NOMO-1 (cell line): ENCODE measurements at regions not wholly inside any gene's neighbourhood (a gene's known extent, or its start where the extent isn't known, plus 50 kb on each side); places are given as distances from the start of the nearest gene placed in this dataset.
"Not testable (repeated sequence)": the region's sequence is repeated elsewhere in the genome, so short reads cannot be mapped to it uniquely, and the experiment has no call there.

Experiments used
- DNase-seq, 2 experiments: peaks; one replicate each; lab custom pipeline; 2025; ENCODE audit not compliant: unreplicated experiment in 2 of 2; lab: John Stamatoyannopoulos, UW

DNA sequence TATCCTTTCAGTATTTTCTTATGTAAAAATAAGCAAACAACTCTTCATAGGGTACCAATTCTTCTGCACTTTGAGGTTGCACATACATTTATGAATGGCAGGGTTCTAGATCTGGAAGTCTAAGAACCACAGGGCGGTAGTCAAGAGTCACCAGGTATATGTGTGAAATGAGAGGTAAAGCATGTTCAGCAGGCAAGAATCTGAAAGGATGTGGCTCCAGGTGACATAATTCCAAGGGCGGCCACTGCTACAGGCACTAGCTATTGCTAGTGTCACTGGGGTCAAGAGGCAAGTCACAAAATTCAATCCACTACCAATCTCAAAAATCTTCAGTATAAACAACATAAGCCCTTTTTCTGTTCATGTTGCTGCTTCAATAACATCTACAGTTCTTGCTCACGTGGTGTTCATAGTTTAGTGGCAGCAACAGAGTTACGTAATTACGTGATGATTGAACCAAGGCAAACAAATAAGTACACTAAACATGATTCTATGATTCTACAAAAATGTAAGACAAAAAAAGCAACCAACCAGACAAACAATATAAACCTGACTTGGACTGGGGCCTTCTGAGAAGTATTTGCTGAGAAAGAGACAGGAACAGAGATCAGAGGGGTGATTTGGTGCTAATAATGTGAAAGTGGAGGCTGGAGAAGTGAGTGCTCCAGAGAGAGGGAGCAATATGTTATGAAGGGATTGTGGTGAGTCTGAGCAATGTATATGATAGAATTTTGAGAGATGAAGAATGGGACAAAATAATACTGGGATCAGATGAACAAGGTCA is 101.7 kb downstream of the NAA11 start:
- DNase-seq, result no peak

DNA sequence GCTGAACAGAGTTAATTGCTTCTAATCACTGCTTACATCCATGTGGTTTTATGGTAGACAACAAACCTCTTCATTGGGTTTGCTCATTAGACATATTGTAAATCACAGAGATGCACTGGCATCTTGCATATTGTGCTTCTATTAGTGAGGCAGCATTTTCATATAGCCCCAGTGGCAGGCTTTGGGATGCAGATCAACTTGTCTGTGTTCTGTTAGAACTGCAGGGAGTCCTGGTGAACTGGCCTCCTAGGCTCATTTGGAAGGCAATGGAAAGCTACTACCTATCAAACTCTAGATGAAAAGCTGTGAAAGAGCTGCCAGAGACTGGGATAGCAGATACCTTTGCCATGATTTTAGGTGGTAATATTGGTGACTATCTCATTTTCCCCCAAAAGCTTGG is 108.8 kb downstream of the NAA11 start:
- DNase-seq, result no peak

DNA sequence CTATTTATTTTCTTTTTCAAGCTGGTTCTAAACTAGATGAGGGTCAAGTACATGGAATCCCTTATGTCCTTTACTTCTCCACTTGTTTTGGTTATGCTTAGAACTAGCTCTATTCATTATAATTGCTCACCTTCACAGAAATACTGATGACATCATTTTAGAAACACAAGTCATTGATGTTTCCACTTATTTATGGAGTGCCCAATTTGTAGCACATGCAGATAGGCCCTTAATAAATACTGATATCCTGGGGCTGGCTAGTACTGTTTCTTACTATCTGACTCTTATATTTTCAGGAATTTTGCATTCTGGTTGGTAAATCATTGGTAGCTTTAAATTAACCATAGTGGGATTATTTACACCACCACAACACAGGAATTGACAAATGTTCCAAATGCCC is 112.2 kb downstream of the NAA11 start:
- no peak for DNase-seq

DNA sequence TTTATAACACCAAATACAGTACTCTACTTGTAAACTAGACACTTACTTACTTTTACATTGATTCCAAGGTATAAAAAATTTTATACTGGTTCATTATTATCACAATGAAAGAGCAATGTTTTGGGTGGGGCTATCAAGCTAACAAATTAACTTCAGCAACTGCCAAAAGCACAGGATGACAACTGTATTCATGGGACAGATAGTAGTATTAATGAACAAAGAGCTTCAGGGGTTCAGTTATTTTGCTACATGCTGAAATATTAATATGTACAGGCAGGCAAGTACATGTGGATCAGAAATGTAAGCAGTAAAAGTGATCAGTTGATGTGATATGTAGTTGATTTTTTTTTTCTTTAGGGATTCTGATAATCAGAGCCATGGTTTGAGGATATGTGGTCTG is 112.9 kb downstream of the NAA11 start:
- DNase-seq, result no peak

DNA sequence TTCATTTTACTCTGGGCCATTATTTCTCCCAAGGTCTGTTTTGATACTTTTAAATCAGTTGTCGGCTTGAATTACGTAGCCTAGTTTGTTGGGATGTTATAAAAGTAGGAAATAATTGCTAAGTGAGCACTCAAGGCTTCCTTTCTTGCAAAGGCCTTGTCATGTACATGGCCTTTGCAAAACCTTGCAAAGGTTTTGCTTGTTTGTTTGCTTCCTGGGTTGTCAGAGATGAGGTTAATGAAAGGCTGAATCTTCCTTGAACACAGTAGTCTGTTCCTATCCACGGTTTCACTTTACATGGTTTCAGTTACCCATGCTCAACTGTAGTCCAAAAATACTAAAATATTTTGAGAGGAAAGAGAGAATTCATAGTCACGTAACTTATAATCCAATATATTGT is 113.5 kb downstream of the NAA11 start:
- DNase-seq, result no peak

DNA sequence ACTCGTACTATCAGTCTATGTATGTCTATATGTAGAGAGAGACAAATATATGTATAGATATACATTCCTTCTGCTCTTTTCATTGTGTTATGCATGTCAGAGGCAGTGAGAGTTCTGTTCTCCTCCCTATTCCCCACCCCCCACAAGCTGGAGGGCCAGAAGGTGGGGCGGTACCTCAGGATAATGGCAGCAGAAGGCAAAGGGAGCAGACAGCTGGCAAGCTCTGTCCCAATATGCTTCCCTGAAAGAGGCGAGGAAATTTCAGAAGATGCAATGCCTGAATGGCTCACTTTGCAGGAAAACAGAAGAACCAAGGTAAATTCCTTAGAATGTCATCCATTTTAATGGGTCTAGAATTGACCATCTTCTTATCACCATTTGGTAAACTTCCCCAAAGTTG is 114.4 kb downstream of the NAA11 start:
- DNase-seq, result no peak

DNA sequence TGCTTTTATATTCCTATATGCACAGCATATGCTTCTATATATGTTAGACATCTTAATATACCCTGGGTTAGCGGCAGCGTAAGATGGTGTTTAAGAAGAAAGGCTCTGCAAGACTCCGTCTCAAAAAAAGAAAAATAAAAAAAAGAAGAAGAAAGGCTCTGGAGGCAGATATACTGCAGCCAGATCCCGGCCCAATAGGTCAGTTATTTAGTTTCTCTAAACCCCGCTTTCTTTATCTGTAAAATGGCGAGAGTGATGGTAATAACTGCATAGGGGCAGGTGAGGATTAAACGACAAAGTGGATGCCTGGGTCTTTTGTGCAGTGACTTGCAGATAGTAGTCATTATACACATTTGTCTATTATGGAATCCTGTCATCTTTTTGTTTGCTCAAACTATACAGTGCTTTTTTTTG is 115.2 kb downstream of the NAA11 start:
- no peak for DNase-seq

DNA sequence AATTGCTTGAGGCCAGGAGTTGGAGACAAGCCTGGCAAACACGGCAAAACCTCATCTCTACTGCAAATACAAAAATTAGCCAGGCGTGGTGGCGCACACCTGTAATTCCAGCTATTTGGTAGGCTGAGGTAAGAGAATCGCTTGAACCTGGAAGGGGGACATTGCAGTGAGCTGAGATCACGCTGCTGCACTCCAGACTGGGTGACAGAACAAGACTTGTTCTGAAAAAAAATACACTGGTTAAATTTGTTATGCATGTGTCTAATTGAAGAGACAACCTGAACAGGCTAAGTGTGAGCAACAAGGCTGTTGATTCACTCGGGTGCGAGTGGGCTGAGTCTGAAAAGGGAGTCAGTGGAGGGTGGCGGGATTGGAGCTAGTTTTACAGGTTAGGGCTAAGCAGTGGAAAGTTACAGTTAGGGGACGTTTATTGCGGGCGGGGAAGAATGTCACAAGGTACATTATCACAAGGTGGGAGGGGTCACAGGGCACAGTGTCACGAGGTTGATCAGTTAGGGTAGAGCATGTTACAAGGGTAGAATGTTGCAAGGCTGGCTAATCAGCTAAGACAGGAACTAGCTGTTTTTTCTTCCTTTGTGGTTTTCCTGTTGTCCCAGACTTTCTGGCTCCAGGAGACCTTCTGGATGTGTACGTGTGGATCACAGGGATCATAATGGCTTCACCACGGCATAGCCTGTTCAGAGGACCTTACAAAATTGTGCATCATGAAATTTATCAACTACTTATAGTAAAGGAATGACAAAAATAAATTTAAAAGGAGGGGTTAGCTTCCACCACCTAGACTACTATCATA is 115.8 kb downstream of the NAA11 start:
- DNase-seq, result peak in 1 of 2 experiments; percentile 42

DNA sequence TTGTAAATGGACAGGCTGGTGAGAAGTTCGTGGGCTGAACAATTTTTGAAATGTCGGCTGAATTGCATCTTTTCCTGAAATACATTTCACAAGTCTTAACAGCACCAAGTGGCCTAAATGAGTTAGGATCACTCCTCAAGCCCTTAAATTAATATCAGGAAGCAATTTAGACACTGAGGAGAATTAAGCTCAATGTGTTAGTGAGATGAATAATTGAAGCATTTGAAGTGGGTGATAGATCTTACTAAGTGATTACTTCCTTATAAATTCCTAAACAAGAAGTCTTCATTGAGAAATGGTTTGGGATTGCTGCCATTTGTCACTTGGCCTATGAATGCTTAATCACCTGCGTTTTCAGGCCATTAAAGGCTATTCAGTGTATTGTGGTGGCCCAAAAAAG is 116.8 kb downstream of the NAA11 start:
- no peak for DNase-seq

DNA sequence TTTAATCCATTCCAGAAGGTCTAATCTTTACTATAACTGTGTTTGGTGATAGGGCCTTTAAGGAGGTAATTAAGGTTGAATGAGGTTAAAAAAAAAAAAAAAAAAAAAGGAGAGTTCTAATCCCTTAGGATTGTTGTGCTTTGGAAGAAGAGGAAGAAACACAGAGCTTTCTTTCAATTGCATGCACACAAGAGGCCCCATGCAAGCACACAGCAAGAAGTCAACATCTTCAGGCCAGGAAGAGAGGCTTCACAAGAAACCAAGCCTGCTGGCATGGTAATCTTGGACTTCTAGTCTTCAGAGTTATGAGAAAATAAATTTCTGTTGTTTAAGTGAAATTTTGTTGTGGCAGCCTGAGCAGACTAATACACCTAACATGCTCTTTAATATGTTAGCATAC is 118.6 kb downstream of the NAA11 start:
- no peak for DNase-seq

DNA sequence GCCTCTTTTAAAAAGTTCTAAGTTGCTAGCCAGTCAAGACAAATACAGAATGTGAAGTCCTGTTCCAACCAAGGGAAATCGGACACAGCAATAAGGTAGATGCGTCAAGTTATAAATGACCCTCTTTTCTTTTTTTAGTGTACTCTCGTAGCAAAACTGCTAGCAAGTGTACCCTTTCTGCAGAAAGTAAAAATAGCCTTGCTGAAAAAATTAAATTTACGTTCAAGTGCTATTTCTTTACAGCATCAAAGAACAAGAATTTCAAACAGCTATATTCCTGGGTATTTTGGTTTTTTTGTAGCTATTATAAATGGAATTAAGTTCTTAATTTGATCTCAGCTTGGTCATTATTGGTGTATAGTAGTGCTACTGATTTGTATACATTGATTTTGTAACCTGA is 119.2 kb downstream of the NAA11 start:
- no peak for DNase-seq

DNA sequence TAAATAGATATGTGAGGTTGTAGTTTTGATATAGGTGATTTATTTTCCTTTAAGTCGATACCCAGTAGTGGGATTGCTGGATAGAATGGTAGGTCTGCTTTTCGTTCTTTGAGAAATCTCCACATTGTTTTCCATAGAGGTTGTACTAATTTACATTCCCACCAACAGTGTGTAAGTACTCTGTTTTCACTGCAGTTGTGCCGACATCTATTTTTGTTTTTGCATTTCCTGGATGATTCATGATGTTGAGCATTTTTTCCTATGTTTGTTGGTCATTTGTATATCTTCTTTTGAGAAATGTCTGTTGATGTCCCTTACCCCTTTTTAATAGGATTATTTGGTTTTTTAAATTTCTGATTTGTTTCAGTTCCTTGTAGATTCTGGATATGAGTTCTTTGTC is 120.7 kb downstream of the NAA11 start:
- no peak for DNase-seq

DNA sequence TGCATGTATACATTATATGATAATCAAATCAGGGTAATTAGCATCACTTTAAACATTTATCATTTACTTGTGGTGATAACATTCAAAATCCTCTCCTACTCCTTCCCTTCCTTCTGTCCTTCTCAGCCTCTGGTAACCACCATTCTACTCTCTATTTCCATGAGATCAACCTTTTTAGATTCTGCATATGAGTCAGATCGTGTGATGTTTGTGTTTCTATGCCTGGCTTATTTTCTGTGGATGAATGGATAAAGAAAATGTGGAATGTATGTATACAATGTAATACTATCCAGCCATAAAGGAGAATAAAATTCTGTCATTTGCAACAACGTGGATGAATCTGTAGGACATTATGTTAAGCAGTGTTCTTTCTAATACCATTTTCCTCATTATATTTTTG is 123.9 kb downstream of the NAA11 start:
- DNase-seq, result no peak

DNA sequence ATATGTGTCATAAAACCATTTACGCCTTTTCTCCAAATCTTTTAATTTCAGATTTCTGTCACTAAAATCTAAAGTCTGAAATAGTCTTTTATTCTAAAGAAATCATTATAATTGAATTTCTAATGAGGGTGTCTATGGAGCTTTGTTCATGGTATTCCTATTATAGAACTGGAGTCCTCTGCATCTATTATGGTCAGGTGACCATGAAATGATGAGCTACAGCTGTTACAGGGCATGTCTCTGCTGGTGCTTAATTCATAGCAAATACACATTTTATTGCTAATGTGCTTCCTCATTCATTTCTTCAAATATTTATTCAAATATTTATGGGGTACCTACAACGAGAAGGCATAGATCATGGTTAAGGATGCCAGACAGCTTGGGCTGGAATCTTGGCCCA is 126.1 kb downstream of the NAA11 start:
- no peak for DNase-seq

DNA sequence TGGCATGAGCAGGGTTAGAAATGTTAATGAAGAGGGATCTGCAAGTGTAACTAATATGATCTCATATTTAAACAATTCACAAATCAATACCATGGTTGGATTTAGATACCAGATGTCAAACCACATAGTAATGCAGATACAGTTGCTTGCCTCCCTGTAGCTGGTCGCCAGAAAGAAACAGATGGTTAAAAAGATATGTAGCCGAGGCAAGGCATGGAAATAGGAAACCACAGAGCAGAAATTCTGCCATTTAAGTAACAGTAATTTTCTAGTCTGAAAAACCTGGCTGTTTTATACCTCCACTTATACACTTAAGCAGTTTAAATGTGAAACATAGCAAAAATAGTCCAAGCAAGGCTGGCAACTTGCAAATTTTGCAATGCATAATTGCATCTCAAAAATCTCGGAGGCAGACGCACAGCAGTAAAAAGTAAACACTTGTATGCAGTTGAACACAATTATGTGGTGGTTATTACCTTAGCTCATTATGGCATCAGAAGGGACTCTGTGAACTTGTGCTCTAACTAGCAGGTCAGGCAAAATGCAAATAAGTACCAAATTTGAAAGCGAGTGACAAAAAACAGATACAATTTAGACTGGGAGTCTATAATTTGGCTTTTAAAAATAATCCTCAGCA is 126.8 kb downstream of the NAA11 start:
- DNase-seq, result no peak

DNA sequence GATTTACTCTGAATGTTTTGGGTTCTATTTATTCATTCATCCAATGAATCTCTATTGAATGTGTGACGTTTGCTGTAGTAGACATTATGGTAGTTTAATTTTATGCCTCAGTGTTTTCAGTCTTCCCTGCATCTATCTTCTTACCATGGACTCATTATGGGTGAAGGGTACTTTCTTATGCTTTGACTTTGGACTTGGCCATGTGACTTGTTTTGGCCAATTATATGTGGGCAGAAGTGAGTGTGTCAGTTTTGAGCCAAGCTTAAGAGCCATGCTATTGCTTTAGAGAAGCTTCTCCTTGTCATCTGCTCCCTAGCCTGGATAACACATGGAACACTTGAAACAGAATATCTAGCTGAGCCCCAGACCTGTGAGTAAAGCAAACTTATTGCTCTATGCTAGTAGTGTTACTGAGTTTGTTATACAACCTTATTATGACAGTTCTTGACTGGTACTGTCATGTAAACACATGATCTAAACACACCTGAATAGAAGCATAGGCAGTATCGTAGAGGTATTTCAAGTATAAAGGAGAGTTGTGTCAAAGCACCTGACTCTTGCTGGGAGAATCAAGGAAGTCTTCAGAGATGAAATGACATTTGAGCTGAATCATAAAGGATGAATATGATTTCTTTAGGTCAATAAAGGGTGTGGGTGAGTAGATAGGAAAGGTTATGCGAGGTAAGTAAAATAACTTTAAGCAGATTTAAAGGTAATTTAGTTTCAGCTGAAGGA is 128.4 kb downstream of the NAA11 start:
- no peak for DNase-seq

DNA sequence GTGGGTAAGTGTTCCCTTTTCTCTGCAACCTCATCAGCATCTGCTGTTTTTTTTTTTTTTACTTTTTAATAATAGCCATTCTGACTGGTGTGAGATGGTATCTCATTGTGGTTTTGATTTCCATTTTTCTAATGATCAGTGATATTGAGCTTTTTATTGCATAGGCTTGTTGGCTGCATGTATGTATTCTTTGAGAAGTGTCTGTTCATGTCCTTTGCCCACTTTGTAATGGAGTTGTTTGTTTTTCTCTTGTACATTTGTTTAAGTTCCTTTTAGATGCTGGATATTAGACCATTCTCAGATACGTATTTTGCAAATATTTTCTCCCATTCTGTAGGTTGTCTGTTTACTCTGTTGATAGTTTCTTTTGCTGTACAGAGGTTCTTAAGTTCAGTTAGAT is 134.6 kb downstream of the NAA11 start:
- not testable (repeated sequence) for DNase-seq

DNA sequence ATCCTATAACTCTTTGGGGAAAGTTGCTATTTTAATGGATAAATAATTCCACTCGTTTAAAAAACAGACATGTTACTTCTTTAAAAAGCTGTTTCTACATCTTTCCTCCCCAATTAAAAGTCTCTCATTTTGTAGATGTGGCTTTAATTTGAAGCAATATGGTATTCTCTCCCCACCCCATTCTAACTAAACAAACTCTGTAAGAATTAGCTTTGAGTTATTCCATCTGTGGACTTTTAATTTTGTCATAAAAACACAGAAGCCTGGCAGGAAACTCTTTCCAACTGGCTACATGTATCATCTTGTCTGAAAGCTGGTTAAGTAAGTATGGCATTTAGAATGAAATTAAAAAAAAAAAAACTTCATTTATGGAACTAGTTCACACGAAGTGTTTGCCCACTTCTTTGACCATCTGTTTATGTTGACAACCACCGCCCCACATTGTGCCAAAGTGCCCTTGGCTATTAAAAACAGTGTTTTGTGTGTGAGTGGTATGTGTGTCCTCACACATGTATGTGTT is 140.3 kb downstream of the NAA11 start:
- no peak for DNase-seq

DNA sequence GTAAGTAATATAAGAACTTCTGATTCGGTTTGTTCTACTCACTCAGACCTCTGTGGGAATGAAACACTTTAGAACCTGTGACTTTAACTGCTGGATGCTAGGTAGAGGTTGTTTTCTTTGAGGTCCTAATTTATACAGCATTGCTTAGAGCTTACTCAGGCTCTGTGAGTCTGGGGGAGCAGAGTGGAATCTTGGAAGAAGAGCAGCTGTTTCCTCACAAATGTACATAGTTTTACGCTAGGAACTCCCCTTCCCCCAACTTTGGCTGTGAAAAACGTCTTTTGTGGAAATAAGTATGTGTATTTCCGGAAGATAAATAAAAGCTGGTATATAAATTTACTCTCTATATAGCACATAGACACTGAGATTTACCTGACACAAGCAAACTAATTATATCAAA is 141.4 kb downstream of the NAA11 start:
- DNase-seq, result no peak

DNA sequence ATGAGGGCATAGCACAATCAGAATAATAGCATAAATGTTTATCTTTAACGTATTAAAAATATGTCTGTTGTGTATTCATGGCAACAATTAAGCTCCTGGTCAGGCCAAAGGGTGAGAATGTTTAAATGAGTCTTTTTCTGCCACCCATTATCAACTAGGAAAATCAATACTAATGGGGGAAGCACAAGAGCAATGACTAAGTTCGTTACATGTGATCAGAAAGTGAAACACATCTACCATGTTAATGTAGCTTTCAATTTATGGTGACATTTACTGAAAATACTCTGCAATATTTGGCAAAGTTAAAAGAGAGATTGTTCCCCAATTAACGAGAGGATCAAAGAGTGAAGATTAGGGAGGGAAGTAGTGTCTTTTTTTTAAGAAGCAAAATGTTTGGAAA is 143.7 kb downstream of the NAA11 start:
- no peak for DNase-seq

DNA sequence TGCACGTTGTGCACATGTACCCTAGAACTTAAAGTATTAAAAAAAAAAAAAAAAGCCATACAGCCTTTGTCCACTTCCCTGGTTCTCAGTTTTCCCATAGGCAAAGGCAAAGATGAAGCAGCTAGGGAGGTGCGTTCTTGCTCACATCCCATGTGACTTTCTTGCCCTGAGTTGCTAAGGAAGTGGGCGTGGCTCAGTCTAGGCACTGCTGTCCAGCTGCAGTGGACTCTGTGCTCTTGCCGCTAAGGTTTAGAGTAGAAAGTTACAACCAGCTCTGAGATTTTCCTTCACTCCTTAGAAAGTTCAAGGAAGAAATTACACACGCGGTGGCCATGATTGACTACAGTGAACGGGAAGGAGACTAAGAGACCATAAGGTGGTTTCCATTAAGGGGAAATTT is 144.7 kb downstream of the NAA11 start:
- DNase-seq, result no peak
